ENCODE measurements at regions not wholly inside any gene's neighbourhood (a gene's known extent, or its start where the extent isn't known, plus 50 kb on each side); places are given as distances from the start of the nearest gene placed in this dataset.

- Mint-ChIP-seq H3K4me3 (no peak overlapping the region), H3K27me3 (ENCODE audit: insufficient read depth) (peaks cover 12% of the 10 kb centered on the region), H3K9me3 (peaks cover 11% of the 10 kb centered on the region; the same call in 1 of the 2 replicates), H3K27ac (no peak overlapping the region), H3K36me3 (ENCODE audit: low read depth) (no peaks in the 10 kb centered on the region), H3K4me1 (ENCODE audit: low read depth) (no peaks in the 10 kb centered on the region)
- DNase-seq: no peak
- TF ChIP-seq, protein P1, sequence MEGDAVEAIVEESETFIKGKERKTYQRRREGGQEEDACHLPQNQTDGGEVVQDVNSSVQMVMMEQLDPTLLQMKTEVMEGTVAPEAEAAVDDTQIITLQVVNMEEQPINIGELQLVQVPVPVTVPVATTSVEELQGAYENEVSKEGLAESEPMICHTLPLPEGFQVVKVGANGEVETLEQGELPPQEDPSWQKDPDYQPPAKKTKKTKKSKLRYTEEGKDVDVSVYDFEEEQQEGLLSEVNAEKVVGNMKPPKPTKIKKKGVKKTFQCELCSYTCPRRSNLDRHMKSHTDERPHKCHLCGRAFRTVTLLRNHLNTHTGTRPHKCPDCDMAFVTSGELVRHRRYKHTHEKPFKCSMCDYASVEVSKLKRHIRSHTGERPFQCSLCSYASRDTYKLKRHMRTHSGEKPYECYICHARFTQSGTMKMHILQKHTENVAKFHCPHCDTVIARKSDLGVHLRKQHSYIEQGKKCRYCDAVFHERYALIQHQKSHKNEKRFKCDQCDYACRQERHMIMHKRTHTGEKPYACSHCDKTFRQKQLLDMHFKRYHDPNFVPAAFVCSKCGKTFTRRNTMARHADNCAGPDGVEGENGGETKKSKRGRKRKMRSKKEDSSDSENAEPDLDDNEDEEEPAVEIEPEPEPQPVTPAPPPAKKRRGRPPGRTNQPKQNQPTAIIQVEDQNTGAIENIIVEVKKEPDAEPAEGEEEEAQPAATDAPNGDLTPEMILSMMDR (IDR thresholded peaks at IDR 0.05): no peak
These were observed 130.0 kb upstream of the MAP1B start for GRCh38 chr5:71977311-71977710.

- Mint-ChIP-seq H3K4me1 (ENCODE audit: low read depth) (no peaks in the 10 kb centered on the region), H3K9me3 (peaks cover 20% of the 10 kb centered on the region; the same call in 1 of the 2 replicates), H3K36me3 (ENCODE audit: low read depth) (no peaks in the 10 kb centered on the region), H3K4me3 (no peak overlapping the region), H3K27me3 (ENCODE audit: insufficient read depth) (peaks cover 9% of the 10 kb centered on the region), H3K27ac (no peak overlapping the region)
- TF ChIP-seq, protein P1 (IDR thresholded peaks at IDR 0.05): no peak
- DNase-seq: no peak
These were observed 129.1 kb upstream of the MAP1B start for GRCh38 chr5:71978216-71978615.

- no peak for DNase-seq
These were observed 124.4 kb upstream of the MAP1B start for GRCh38 chr5:71982717-71983395.

DNA sequence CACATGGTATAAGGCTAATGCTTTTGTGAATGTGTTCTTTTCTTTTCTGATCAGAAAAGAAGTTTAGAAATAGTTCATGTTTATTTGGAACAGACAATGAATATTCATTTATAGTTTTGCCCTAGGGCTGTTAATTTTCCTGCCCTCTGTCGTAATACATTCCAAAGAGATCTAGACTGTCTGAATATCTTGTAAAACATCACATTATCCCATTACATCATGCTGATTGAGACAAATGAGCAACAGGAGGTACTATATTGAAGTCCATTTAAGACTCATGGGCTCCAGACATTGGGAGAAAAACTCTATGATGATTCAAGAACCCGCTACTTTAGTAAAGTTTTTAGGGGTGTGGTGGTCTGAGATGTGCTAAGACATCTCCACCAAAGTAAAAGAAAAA, 121.2 kb upstream of the MAP1B start:
- Mint-ChIP-seq H3K36me3 (ENCODE audit: low read depth) (no peaks in the 10 kb centered on the region), H3K27me3 (ENCODE audit: insufficient read depth) (peaks cover 7% of the 10 kb centered on the region), H3K27ac (no peak overlapping the region), H3K4me3 (no peak overlapping the region), H3K4me1 (ENCODE audit: low read depth) (no peaks in the 10 kb centered on the region), H3K9me3 (peaks cover 19% of the 10 kb centered on the region; the same call in 1 of the 2 replicates)
- DNase-seq: no peak
- TF ChIP-seq, protein P1 (IDR thresholded peaks at IDR 0.05): no peak

More at GRCh38 chr5:71982717-71983395, 124.4 kb upstream of the MAP1B start:
- no peaks in the 10 kb centered on the region for H3K36me3 Mint-ChIP-seq (ENCODE audit: low read depth)
- H3K9me3 Mint-ChIP-seq: peaks cover 20% of the 10 kb centered on the region; the same call in 1 of the 2 replicates
- H3K27ac Mint-ChIP-seq: no peak overlapping the region
- TF ChIP-seq, protein P1 (IDR thresholded peaks at IDR 0.05): no peak
- no peak overlapping the region for H3K4me3 Mint-ChIP-seq
- no peaks in the 10 kb centered on the region for H3K4me1 Mint-ChIP-seq (ENCODE audit: low read depth)
- peaks cover 11% of the 10 kb centered on the region for H3K27me3 Mint-ChIP-seq (ENCODE audit: insufficient read depth)

DNA sequence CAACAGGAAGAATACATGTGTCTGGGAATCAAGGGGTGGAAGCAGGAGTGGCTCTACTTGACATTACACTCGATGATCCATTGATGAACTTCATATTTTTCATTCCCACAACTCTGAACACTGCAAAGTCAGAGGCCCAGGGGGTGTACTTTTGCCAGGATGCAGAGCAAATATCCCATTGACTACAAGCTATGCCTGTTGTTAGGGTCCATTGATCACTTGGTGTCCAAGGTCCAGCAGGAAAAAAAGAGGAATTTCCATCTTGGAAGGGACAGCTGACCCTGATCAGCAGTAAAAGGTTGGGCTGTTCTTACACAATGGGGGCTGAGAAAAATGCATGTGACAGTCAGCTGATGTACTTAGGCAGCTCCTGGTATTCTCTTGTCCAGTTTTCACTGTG, 118.5 kb upstream of the MAP1B start:
- Mint-ChIP-seq H3K4me3 (no peak overlapping the region), H3K36me3 (ENCODE audit: low read depth) (no peaks in the 10 kb centered on the region), H3K27me3 (ENCODE audit: insufficient read depth) (peaks cover 12% of the 10 kb centered on the region), H3K9me3 (no peaks in the 10 kb centered on the region), H3K27ac (no peak overlapping the region), H3K4me1 (ENCODE audit: low read depth) (no peaks in the 10 kb centered on the region)
- DNase-seq: no peak
- TF ChIP-seq, protein P1 (IDR thresholded peaks at IDR 0.05): no peak
